Osteoblast (primary cell): ENCODE measurements at regions not wholly inside any gene's neighbourhood (a gene's known extent, or its start where the extent isn't known, plus 50 kb on each side); places are given as distances from the start of the nearest gene placed in this dataset.
A peak's percentile ranks its signal among the peaks of the same experiment; 100 is the strongest.

Experiments
- DNase-seq: peaks from one replicate; pipeline ENCODE4 v3.0.0; 2011; ENCODE audit warnings: low spot score, mixed read lengths; ENCODE audit not compliant: insufficient read length; ENCODE audit errors: missing footprints
- H2AFZ ChIP-seq: 2 replicates; pipeline ENCODE4 v1.6.0; 2011; ENCODE audit warnings: mild to moderate bottlenecking, low read length
- H3K27ac ChIP-seq: 2 replicates; pipeline ENCODE4 v1.5.1; 2011; ENCODE audit warnings: mild to moderate bottlenecking, low read depth, low read length, moderate library complexity
- H3K27me3 ChIP-seq: 2 replicates; pipeline ENCODE4 v1.6.0; 2012; ENCODE audit warnings: mild to moderate bottlenecking, control low read depth, inconsistent platforms, low read length, moderate library complexity; ENCODE audit not compliant: insufficient read depth
- H3K36me3 ChIP-seq: 2 replicates; pipeline ENCODE4 v1.5.1; 2011; ENCODE audit warnings: mild to moderate bottlenecking, low read length, control low read depth, moderate library complexity; ENCODE audit not compliant: insufficient read depth
- H3K4me1 ChIP-seq: 2 replicates; pipeline ENCODE4 v1.5.1; 2011; ENCODE audit warnings: mild to moderate bottlenecking, low read length, control low read depth, moderate library complexity; ENCODE audit not compliant: insufficient read depth
- H3K4me2 ChIP-seq: 2 replicates; pipeline ENCODE4 v1.6.0; 2011; ENCODE audit warnings: mild to moderate bottlenecking, low read length; ENCODE audit not compliant: insufficient read depth
- H3K4me3 ChIP-seq: fragments of 200-600 bp; sonication (generic); 3 replicates; pipeline ENCODE4 v1.5.1; 2012; ENCODE audit warnings: mild to moderate bottlenecking, low read length, inconsistent platforms; ENCODE audit not compliant: insufficient read depth
- H3K79me2 ChIP-seq: 2 replicates; pipeline ENCODE4 v1.6.0; 2012; ENCODE audit warnings: mild to moderate bottlenecking, low read length, control low read depth, inconsistent platforms; ENCODE audit not compliant: insufficient read depth
- H3K9me3 ChIP-seq: 2 replicates; pipeline ENCODE4 v1.5.1; 2011; ENCODE audit warnings: low read depth, low read length, control low read depth
- H4K20me1 ChIP-seq: 2 replicates; pipeline ENCODE4 v1.6.0; 2012; ENCODE audit warnings: mild to moderate bottlenecking, low read length, control low read depth; ENCODE audit not compliant: insufficient read depth
- CTCF ChIP-seq: IDR thresholded peaks from 2 replicates; pipeline ENCODE4 v1.5.1; 2011; ENCODE audit warnings: mild to moderate bottlenecking, low read depth, low read length, moderate library complexity; ENCODE audit errors: extremely low read depth

DNA sequence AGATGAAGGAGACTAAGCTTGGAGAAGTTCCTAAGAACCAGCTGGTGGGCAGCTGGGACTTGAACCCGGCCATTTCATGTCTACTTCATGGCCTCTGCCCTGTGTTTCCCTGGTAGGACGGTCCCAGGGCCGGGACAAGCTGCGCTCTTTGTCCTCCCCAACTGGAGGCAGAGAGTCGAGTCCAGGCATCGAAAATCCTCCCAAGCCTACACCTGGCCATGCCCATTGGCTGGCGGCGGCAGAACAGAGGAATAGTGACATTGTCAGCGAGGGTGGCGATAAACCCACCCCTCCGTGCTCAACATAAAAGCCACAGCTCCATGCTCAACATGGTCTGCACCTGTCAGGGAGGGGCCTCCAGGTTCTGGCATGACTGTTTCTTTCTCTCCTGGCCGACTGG, 77.7 kb downstream of the RBFOX3 start:
- Histone ChIP-seq H3K4me1 (no peaks in the 10 kb centered on the region), H3K4me2 (no peak overlapping the region), H3K36me3 (no peaks in the 10 kb centered on the region), H2AFZ (no peak overlapping the region), H3K27ac (no peak overlapping the region), H3K27me3 (no peaks in the 10 kb centered on the region), H3K79me2 (no peaks in the 10 kb centered on the region), H4K20me1 (no peaks in the 10 kb centered on the region), H3K9me3 (no peaks in the 10 kb centered on the region), H3K4me3 (no peak overlapping the region)
- DNase-seq = no peak
- TF ChIP-seq CTCF = no peak

DNA sequence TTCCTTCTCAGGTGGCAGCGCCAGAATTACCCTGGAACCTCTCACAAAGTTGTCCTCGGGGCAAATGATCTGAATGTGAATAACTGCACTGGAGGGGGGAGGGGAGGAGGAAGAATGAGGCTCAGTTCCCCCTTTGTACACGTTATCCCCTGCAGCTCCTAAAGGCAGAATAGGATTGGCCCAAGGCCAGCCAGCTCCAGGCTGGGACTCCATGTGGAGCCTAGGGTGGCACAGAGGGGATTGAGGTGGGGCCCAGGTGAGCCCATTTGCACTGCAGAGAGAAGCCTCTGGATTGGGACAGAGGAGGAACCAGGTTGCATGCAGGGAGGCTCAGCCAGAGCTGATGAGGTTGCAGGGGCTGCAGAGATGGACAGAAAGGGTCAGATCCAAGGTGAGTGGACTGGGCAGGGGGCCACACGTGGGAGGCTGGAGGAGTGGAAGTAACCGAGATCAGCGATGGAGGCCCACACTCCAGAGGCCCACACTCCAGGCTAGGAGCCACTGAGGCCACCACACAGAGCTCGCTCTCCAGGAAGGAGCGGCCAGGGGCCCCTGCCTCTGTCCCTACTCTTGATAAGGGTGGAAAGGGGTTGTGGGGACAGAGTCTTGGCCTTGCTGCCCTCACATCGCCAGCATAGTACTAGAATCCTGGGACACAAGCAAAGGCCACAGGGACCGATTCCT, 78.6 kb downstream of the RBFOX3 start:
- Histone ChIP-seq H3K4me3 (no peak overlapping the region), H4K20me1 (no peaks in the 10 kb centered on the region), H3K27me3 (peaks cover 2% of the 10 kb centered on the region), H3K27ac (no peak overlapping the region), H3K9me3 (no peaks in the 10 kb centered on the region), H3K79me2 (no peaks in the 10 kb centered on the region), H2AFZ (no peak overlapping the region), H3K36me3 (no peaks in the 10 kb centered on the region), H3K4me1 (no peaks in the 10 kb centered on the region), H3K4me2 (no peak overlapping the region)
- DNase-seq = no peak
- TF ChIP-seq CTCF = no peak

DNA sequence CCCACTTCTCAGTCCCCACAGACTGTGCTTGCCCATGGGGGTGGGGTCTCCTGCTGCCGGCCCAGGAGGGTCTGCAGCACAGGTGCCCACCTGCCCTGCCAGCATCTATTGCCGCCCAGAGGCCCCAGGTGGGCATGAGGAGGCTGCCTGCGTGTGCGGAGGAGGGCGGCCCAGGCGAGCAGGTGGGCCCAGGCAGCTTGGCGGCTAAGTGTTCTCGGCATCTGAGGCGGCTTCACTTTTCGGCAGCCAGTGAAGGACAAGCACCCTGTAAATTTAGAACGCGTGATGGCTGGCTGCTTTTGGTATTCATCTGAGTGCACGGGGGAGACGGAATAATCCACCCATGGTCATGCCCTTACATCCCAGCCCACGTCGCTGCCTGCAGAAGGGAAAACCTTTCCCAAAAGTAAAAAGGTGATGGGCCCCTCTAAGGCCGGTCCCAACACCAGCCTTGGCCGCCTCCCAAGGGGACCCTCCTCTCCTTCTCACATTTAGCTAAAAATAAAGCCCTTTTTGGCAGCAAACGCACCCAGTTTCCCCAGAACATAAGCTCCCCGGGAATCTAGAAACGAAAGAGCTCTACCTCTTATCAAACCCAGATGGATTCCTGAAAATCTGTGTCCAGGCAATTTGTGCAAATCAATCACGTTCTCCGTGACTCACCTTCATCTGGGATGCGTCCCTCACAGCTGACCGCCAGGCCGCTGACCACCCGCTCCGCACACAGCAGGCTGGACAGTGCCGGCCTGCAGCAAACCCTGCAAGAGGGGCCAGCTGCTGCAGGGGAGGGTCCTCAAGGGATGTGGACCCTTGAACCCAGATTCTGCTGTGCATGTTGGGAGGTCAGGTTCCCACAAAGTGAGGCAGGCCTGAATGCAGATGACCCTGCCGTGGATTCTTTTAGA, 79.4 kb downstream of the RBFOX3 start:
- H3K27me3 ChIP-seq = peaks cover 2% of the 10 kb centered on the region

More for the DNA sequence above, 79.4 kb downstream of the RBFOX3 start:
- DNase-seq = peak; percentile 76
- Histone ChIP-seq H4K20me1 (no peaks in the 10 kb centered on the region), H3K4me3 (no peak overlapping the region), H3K36me3 (no peaks in the 10 kb centered on the region), H3K79me2 (no peaks in the 10 kb centered on the region), H3K4me2 (no peak overlapping the region), H3K27ac (no peak overlapping the region), H3K9me3 (no peaks in the 10 kb centered on the region), H3K4me1 (no peaks in the 10 kb centered on the region), H2AFZ (no peak overlapping the region)
- no peak for TF ChIP-seq CTCF
